ENCODE measurements at regions not wholly inside any gene's neighbourhood (a gene's known extent, or its start where the extent isn't known, plus 50 kb on each side); places are given as distances from the start of the nearest gene placed in this dataset.

- TF ChIP-seq POLR2A (IDR thresholded peaks at IDR 0.05) (no peak), POLR2AphosphoS5 (IDR thresholded peaks at IDR 0.05) (no peak)
- TF ChIP-seq, protein P1, sequence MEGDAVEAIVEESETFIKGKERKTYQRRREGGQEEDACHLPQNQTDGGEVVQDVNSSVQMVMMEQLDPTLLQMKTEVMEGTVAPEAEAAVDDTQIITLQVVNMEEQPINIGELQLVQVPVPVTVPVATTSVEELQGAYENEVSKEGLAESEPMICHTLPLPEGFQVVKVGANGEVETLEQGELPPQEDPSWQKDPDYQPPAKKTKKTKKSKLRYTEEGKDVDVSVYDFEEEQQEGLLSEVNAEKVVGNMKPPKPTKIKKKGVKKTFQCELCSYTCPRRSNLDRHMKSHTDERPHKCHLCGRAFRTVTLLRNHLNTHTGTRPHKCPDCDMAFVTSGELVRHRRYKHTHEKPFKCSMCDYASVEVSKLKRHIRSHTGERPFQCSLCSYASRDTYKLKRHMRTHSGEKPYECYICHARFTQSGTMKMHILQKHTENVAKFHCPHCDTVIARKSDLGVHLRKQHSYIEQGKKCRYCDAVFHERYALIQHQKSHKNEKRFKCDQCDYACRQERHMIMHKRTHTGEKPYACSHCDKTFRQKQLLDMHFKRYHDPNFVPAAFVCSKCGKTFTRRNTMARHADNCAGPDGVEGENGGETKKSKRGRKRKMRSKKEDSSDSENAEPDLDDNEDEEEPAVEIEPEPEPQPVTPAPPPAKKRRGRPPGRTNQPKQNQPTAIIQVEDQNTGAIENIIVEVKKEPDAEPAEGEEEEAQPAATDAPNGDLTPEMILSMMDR (IDR thresholded peaks at IDR 0.05): no peak
These were observed 954.5 kb downstream of the DTWD2 start for GRCh38 chr5:118033686-118034338.
